ENCODE measurements at regions not wholly inside any gene's neighbourhood (a gene's known extent, or its start where the extent isn't known, plus 50 kb on each side); places are given as distances from the start of the nearest gene placed in this dataset.
"Not testable (repeated sequence)": the region's sequence is repeated elsewhere in the genome, so short reads cannot be mapped to it uniquely, and the experiment has no call there.

GRCh38 chr1:4075436-4076225 lies 175.6 kb upstream of the C1orf174 start:
- Histone ChIP-seq H3K4me1 (ENCODE audit: low read depth) (no peaks in the 10 kb centered on the region), H3K4me3 (no peak overlapping the region), H3K36me3 (ENCODE audit: low read depth) (no peaks in the 10 kb centered on the region), H3K9me3 (no peaks in the 10 kb centered on the region)
- no peak for ATAC-seq
- no peak for TF ChIP-seq CTCF (IDR thresholded peaks at IDR 0.05)
- intact Hi-C loops (cut with DNase I, micrococcal nuclease): no loop called here
- no peak for DNase-seq

- no peaks in the 10 kb centered on the region for H3K9me3 ChIP-seq
- no peak for DNase-seq
- ATAC-seq: no peak
- intact Hi-C loops (cut with DNase I, micrococcal nuclease): no loop called here
- no peaks in the 10 kb centered on the region for H3K36me3 ChIP-seq (ENCODE audit: low read depth)
- no peaks in the 10 kb centered on the region for H3K4me1 ChIP-seq (ENCODE audit: low read depth)
- TF ChIP-seq CTCF (IDR thresholded peaks at IDR 0.05): no peak
- H3K4me3 ChIP-seq: no peak overlapping the region
These were observed 176.3 kb upstream of the C1orf174 start for GRCh38 chr1:4076346-4076745.

GRCh38 chr1:4078091-4078962 lies 178.3 kb upstream of the C1orf174 start:
- H3K9me3 ChIP-seq; DNase-seq; H3K4me1 ChIP-seq (ENCODE audit: low read depth); intact Hi-C loops (cut with DNase I, micrococcal nuclease); H3K4me3 ChIP-seq; H3K36me3 ChIP-seq (ENCODE audit: low read depth); ATAC-seq: not testable (repeated sequence)

- no peaks in the 10 kb centered on the region for H3K4me1 ChIP-seq (ENCODE audit: low read depth)
- no peak for DNase-seq
These were observed 179.7 kb upstream of the C1orf174 start for GRCh38 chr1:4079815-4080214.

GRCh38 chr1:4081806-4082711 lies 182.0 kb upstream of the C1orf174 start:
- Histone ChIP-seq H3K9me3 (no peaks in the 10 kb centered on the region), H3K36me3 (ENCODE audit: low read depth) (no peaks in the 10 kb centered on the region), H3K4me1 (ENCODE audit: low read depth) (no peaks in the 10 kb centered on the region), H3K4me3 (no peak overlapping the region)
- no peak for TF ChIP-seq CTCF (IDR thresholded peaks at IDR 0.05)
- DNase-seq (no peak), ATAC-seq (no peak)
- intact Hi-C loops (cut with DNase I, micrococcal nuclease): no loop called here

More at GRCh38 chr1:4079815-4080214, 179.7 kb upstream of the C1orf174 start:
- TF ChIP-seq CTCF (IDR thresholded peaks at IDR 0.05): no peak
- Histone ChIP-seq H3K4me3 (no peak overlapping the region), H3K9me3 (no peaks in the 10 kb centered on the region), H3K36me3 (ENCODE audit: low read depth) (no peaks in the 10 kb centered on the region)
- intact Hi-C loops (cut with DNase I, micrococcal nuclease): no loop called here
- no peak for ATAC-seq

Measured in mucosa of descending colon (tissue), 3 donors.